GM18873 (cell line): ENCODE measurements at regions not wholly inside any gene's neighbourhood (a gene's known extent, or its start where the extent isn't known, plus 50 kb on each side); places are given as distances from the start of the nearest gene placed in this dataset.

ENCODE experiments used
- ATAC-seq: cut with Tn5 transposase; IDR thresholded peaks from one replicate; pipeline ENCODE4 v1.9.1; 2021; ENCODE audit warnings: mild to moderate bottlenecking, moderate library complexity, moderate number of reproducible peaks; ENCODE audit not compliant: unreplicated experiment, low FRiP score

DNA sequence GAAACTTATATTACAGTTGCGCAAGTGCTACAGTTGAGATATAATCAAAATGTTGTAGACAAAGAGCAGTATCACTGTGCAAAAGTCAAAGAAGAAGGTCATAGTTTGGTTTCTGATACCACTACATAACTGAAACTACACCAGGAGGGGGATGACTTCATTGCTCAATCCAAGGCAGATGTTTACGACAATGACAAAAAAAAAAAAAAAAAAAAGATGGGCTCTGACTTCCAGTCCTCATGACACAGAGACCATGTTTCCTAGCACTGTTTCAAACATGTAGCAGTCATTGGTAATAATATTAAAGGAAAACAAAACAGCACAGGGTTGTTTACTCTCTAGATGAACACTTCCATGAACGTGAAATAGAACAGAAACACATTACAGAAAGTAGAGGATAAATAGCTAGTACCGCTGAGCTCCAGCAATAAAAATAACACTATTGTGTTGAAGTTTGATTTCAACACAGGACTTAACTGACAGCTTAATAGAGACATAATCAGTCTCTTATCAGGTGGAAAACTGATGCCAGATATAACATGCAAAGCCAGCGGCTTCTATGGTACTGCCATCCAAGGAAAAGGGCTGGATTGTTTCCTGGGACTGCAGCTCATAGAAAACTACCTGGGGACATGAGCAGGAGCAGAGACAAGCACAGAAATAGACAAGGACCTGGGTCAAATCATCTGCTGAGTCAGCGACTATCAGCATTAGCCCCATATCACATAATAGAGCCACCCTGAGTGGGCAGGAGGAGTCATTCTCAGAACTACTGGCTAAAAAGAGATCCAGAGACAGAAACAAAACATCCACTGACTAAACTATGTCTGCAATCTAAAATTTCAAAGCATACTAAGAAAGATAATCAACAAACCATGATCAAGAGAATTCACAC lies 463.6 kb upstream of the SOX9 start:
- ATAC-seq: no peak

DNA sequence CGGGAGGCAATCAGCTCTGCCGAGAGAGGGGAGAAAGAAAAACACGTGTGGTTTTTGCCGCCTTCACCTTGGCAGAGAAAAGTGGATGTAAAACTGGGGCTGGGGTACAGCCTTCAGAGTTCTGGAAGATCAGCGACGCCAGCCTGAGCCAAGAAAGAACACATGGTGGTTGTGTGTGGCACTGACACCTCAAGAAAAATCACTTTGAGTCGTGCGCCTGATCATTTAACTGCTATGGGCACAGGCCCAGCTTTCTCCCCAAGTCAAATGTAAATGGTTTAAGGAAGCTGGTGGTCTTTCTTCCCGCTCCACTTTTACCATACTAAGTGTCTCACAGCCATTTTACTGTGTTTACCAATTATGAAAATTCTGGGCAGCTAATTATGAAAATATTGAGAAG lies 461.8 kb upstream of the SOX9 start:
- ATAC-seq: no peak

DNA sequence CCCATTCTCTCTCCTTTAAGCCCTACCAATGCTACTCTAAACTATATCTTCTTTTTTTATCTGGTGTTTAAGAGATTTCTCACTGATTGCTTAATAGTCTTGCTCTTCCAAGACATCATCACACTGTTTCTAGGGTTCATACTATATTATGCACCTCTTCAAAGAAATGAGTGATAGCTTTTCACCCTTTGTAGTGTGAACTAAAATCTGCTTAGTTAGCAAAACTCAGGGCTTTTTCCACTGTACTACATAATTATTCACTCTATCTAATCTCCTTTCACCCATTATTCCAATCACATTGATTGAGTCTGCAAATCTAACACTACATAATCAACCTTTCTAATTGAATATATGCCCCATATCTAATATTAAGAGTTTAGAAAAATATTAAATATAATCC lies 456.0 kb upstream of the SOX9 start:
- no peak for ATAC-seq

DNA sequence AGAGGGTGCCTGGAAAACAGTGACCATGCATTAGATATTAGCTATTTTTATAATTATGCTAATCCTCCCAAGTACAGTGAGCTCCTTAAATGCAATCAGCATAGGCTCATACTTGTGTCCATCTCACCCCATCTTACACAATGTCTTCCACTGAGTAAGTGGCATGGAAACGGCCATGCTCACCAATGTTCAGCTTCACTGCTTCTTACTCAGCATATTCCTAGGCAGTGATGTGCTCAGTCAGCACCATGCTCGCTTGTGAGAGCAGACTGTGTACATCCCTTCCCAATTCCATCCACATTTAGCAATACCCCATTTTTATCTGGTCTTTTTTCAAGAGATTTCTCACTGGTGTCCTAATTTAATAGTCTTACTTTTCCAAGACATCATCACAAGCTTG lies 454.8 kb upstream of the SOX9 start:
- ATAC-seq: no peak

GRCh38 chr17:71667661-71668060 lies 453.2 kb upstream of the SOX9 start:
- no peak for ATAC-seq

GRCh38 chr17:71668807-71669206 lies 452.0 kb upstream of the SOX9 start:
- no peak for ATAC-seq

GRCh38 chr17:71677439-71677838 lies 443.4 kb upstream of the SOX9 start:
- no peak for ATAC-seq

DNA sequence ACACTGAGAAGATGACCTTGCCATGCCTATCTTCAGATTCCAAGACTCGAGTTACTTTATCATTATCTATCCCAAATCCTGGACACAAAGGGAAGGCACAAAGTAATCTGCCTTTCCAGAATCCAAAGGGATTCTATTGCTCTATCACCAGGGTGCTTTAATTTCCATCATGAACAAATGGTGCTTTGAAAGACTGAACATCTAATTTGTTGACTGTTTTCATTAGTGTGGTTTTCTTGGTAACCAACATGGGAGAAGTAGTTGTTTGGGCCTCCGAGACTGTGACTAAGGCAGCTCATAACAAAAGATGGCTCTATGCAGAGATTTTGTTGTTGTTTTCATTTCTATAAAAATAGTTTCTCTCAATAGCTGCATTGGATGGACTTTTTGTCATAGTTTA lies 441.0 kb upstream of the SOX9 start:
- no peak for ATAC-seq

DNA sequence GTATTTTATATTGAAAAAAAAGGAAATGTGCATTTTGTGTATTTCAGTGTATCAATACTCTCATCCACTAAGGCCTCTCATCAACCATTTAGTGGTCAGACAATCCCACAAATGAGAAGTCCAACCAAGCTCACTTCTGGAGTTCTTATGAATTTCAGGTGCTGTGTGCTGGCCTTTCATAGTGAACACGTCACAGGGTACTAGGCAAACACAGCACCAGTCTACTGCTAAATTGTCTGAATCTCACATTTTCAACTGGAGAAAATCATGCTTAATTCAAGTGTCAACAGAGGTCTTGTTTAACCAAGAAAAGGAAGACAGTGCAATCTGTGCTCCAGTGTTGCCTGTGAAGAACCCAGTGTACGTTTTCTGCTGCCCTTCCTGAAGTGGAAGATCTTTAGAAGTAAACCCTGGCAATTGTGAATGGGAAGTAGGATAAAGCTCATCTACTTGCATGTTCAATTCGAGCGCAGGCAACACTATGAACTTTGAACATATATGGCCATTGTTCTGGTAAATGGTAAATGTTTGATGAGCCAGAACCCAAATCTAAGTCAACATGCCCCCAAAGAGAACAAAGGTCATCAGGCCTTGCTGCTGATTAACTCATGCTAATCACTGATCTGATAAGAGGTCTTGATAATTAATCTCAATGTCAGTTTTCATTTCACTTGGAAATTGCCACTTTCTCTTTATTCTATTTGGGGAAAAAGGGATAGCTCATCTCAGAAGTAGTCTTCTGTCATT lies 439.2 kb upstream of the SOX9 start:
- no peak for ATAC-seq

- no peak for ATAC-seq
Measured at GRCh38 chr17:71682174-71682494, 438.7 kb upstream of the SOX9 start.

DNA sequence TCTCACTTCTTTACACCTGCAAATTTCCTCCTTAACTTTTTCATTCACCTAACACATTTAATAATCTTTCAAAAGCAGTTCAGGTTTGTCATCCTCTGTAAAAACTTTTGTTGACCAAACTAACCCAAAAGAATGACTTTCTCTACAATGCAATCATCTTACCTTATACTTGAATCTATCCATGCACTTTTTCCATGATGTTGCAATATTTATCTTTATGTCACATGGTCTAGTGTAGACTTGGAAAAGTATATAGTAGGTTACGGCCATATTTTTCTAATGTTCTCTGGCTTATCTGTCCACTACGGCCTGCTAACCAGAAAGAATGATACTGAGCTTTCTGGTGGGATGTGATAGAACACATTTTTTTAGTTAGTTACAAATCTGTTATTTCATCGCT lies 431.0 kb upstream of the SOX9 start:
- no peak for ATAC-seq

DNA sequence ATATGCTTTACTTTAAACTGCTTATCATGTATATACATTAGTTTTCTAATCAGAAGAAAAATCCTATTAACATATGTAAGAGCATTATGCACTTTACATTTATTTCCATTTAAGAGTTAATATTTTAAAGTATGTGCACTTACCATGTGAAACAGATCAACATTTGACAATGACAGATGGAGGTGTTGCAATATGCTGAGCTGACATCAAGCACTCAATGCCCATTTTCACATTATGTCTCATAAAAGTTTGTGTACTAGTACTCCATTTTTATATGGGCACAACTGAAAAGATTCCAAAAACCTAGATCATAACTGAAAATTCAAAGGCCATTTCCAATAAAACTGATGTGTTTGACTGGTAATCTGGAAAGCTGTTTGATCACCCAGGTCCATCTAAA lies 420.9 kb upstream of the SOX9 start:
- no peak for ATAC-seq

GRCh38 chr17:71703701-71704100 lies 417.1 kb upstream of the SOX9 start:
- no peak for ATAC-seq

DNA sequence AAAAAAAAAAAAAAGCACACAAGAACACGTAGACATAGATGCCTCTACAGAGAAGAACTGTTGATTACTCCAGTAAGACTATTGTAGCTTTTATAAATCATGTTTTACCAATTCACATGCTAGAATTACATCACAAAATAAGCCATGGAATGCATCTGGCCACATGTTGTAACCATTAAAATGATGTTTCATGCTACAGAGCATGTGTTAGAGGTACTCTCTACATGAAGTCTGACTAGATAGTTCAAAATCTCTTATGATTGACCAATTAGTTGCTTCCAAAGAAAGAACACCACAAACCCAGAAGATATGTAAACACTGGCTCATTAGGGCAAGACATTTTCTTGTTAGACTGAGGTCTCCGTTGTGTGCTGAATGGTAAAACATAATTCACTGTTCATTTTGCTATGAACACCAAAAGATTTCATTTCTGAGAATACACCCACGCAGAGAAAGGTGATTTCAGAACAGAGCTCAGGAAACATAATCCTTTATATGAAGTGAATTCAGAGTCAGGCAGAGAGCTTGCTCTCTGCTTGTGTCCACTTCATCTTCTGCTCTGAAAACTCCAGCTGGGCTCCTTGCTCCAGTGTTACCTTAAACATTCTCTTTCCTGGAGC lies 411.4 kb upstream of the SOX9 start:
- ATAC-seq: no peak

DNA sequence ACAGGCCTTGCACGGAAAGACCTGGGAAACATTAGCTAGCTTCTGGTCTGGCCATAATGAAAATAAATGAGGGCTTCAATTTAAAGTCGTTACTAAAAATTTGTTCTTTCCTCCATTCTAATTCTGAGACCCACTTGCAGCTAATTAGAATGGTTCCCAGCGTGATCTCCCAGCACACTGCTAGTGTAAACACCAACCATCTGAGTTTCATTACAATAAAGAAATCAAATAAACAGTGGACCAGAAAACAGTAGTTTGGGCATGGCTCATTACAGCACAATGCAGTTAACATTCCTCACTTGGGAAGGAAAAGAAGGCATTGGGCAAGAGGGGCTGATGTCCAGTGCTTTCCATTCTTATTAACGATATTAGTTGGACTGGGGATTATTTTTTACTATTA lies 410.9 kb upstream of the SOX9 start:
- no peak for ATAC-seq

GRCh38 chr17:71710816-71711215 lies 410.0 kb upstream of the SOX9 start:
- ATAC-seq: no peak

- no peak for ATAC-seq
Measured at GRCh38 chr17:71713846-71714245, 407.0 kb upstream of the SOX9 start.

- no peak for ATAC-seq
Measured at GRCh38 chr17:71724339-71724738, 396.5 kb upstream of the SOX9 start.

DNA sequence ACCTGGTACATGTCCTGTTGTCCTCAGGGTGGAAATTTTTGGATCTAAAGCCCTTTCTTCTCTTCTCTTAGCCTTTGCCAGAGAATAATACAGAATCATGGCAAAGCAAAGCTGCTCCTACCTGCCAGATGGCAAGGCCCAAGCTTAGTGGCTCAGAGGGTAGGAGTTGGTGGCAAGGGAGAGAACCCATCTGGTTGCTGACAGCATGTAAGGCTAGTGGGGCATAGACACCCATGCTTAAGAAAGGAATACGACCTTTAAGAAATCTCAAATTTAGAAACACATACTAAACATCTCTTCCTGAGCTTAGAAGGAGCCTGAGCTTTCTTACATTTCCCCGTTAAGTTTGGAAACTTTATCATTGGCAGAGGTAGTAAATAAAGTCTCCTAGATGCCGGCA lies 395.0 kb upstream of the SOX9 start:
- ATAC-seq: no peak

GRCh38 chr17:71726341-71726740 lies 394.5 kb upstream of the SOX9 start:
- no peak for ATAC-seq

DNA sequence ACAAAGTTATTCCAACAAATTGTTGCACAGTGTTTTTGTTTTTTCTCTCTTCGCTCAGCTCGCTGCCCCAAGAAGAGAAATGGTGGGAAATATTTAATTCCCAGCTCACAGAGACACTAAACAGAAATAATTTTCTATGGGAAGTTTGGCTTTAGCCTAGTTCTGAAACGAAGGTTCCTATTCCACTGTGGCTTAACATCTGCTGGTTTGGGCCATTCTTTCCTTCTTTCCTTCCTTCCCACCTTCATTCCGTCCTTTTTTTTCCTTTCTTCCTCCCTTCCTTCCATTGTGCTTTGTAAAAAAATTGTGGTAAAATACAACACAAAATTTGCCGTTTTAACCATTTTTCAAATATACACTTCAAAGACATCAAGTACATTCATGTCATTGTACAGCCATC lies 393.5 kb upstream of the SOX9 start:
- no peak for ATAC-seq

DNA sequence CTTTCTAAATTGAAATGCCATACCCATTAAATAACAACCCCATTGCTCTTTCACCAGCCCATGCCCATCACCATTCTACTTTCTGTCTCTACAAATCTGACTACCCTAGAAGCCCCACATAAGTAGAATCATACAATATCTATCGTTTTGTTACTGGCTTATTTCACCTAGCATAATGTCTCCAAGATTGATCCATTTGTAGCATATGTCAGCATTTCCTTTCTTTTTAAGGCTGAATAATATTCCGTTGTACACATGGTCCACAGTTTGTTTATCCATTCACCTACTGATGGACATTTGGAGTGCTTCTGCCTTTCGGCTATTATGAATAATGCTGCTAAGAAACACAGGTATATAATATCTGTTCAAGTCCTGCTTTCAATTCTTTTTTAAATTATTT lies 393.1 kb upstream of the SOX9 start:
- ATAC-seq: no peak
